ENCODE measurements at regions not wholly inside any gene's neighbourhood (a gene's known extent, or its start where the extent isn't known, plus 50 kb on each side); places are given as distances from the start of the nearest gene placed in this dataset.
"Not testable (repeated sequence)": the region's sequence is repeated elsewhere in the genome, so short reads cannot be mapped to it uniquely, and the experiment has no call there.

DNA sequence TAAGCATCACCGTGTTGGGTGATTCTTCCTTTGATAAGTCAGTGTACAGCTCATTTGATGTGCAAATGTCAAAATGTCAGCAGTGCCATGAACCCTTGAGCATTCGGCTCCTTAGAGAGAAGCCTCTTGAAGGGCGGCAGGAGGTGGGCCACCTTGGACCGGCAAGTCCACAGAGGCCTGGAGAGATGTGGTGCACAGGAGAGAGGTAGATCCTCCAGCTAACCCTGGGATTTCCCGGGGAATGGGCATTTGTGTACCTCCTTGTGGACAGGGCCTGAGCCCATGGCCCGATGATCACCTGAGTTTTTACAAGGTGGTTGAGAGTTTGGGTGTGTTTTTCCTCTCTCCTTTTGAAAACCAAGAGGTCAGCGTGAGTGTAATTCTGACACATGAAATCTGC lies 133.2 kb upstream of the RCN1 start:
- intact Hi-C loops (cut with micrococcal nuclease): no loop called here
- Mint-ChIP-seq H3K9me3 (ENCODE audit: unreplicated experiment) (no peaks in the 10 kb centered on the region), H3K27me3 (ENCODE audit: insufficient read depth, unreplicated experiment) (no peaks in the 10 kb centered on the region), H3K4me3 (ENCODE audit: unreplicated experiment) (no peak overlapping the region), H3K36me3 (ENCODE audit: insufficient read depth, unreplicated experiment) (no peaks in the 10 kb centered on the region), H3K4me1 (ENCODE audit: insufficient read depth, unreplicated experiment) (peaks cover 5% of the 10 kb centered on the region), H3K27ac (ENCODE audit: low read depth, unreplicated experiment) (no peak overlapping the region)
- no peak for TF ChIP-seq CTCF (IDR thresholded peaks at IDR 0.05; ENCODE audit: unreplicated experiment)
- POLR2A ChIA-PET: interaction anchor here (0.8 kb wide), 1 partner anchor 38 kb away, joined by 3 read pairs; no protein-coding TSS in a partner anchor
- DNase-seq (ENCODE audit: unreplicated experiment): no peak
- CTCF ChIA-PET: interaction anchor here (0.8 to 2.9 kb wide), 9 partner anchors 12 to 481 kb away, joined by 3 to 8 read pairs (median 3); no protein-coding TSS in a partner anchor
- BruUV-seq (replicated peaks): no TSS peak

DNA sequence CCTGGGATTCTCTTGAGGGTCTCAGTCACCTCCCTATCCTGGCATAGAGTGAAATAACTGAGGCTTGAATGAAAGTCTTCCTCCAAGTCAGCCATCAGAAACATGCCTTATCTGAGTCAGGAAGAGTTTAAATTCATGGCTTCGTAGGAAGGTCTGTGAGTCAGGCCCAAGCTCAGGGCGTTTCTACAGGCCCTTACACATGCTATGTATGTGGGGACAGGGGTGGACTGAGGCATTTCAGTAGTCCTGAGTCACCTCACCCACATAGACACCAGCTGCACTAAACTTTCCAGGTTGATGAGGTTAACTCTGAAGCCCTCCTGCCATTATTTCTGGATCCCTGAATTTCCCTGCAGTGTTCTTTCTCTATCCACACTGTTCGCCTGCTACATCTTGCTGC lies 134.6 kb upstream of the RCN1 start:
- TF ChIP-seq CTCF (IDR thresholded peaks at IDR 0.05; ENCODE audit: unreplicated experiment): no peak
- Mint-ChIP-seq H3K9me3 (ENCODE audit: unreplicated experiment) (no peaks in the 10 kb centered on the region), H3K4me1 (ENCODE audit: insufficient read depth, unreplicated experiment) (peaks cover 5% of the 10 kb centered on the region), H3K36me3 (ENCODE audit: insufficient read depth, unreplicated experiment) (no peaks in the 10 kb centered on the region), H3K27me3 (ENCODE audit: insufficient read depth, unreplicated experiment) (no peaks in the 10 kb centered on the region), H3K4me3 (ENCODE audit: unreplicated experiment) (no peak overlapping the region), H3K27ac (ENCODE audit: low read depth, unreplicated experiment) (no peak overlapping the region)
- POLR2A ChIA-PET: interaction anchor here (0.7 kb wide), 1 partner anchor 19 kb away, joined by 3 read pairs; no protein-coding TSS in a partner anchor
- no TSS peak for BruUV-seq (replicated peaks)
- DNase-seq (ENCODE audit: unreplicated experiment): no peak
- CTCF ChIA-PET: interaction anchor here (0.5 to 1.3 kb wide), 5 partner anchors 27 to 286 kb away, joined by 3 to 4 read pairs (median 3); no protein-coding TSS in a partner anchor
- intact Hi-C loops (cut with micrococcal nuclease): no loop called here

DNA sequence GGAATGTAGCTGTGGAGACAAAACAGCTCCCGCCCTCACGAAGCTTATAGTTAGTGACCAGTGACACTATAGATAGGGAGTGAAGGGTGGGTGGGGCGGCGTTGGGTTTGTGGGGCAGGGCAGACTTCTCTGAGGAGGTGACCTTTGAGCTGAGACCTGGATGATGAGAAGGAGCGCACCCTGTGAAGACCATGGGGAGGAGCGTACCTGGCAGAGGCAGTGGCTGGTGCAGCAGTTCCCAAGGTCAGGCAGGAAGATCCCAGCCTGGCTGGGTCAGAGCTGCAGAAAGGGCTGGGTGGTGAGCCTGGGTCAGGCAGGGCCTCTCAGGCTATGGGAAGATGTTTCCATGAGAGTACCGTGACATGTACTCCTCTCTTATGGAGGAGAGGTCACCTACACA lies 135.0 kb upstream of the RCN1 start:
- Mint-ChIP-seq H3K36me3 (ENCODE audit: insufficient read depth, unreplicated experiment) (no peaks in the 10 kb centered on the region), H3K27me3 (ENCODE audit: insufficient read depth, unreplicated experiment) (no peaks in the 10 kb centered on the region), H3K27ac (ENCODE audit: low read depth, unreplicated experiment) (no peak overlapping the region), H3K9me3 (ENCODE audit: unreplicated experiment) (no peaks in the 10 kb centered on the region), H3K4me3 (ENCODE audit: unreplicated experiment) (no peak overlapping the region), H3K4me1 (ENCODE audit: insufficient read depth, unreplicated experiment) (peaks cover 5% of the 10 kb centered on the region)
- no peak for TF ChIP-seq CTCF (IDR thresholded peaks at IDR 0.05; ENCODE audit: unreplicated experiment)
- CTCF ChIA-PET: interaction anchor here (0.6 to 1.3 kb wide), 2 partner anchors 51 to 220 kb away, joined by 3 read pairs; no protein-coding TSS in a partner anchor
- DNase-seq (ENCODE audit: unreplicated experiment): no peak
- intact Hi-C loops (cut with micrococcal nuclease): no loop called here
- no TSS peak for BruUV-seq (replicated peaks)
- POLR2A ChIA-PET: no interaction called here

GRCh38 chr11:31953803-31954327 lies 137.0 kb upstream of the RCN1 start:
- H3K27me3 Mint-ChIP-seq (ENCODE audit: insufficient read depth, unreplicated experiment): no peaks in the 10 kb centered on the region
- no peaks in the 10 kb centered on the region for H3K9me3 Mint-ChIP-seq (ENCODE audit: unreplicated experiment)
- no peak for DNase-seq (ENCODE audit: unreplicated experiment)
- intact Hi-C loops (cut with micrococcal nuclease): no loop called here
- no TSS peak for BruUV-seq (replicated peaks)
- ChIA-PET CTCF (interaction anchor here (0.6 to 0.7 kb wide), 3 partner anchors 247 to 612 kb away, joined by 3 to 4 read pairs (median 3); no protein-coding TSS in a partner anchor), POLR2A (no interaction called here)
- H3K4me1 Mint-ChIP-seq (ENCODE audit: insufficient read depth, unreplicated experiment): no peaks in the 10 kb centered on the region
- H3K27ac Mint-ChIP-seq (ENCODE audit: low read depth, unreplicated experiment): no peak overlapping the region
- H3K4me3 Mint-ChIP-seq (ENCODE audit: unreplicated experiment): no peak overlapping the region
- TF ChIP-seq CTCF (IDR thresholded peaks at IDR 0.05; ENCODE audit: unreplicated experiment): no peak
- H3K36me3 Mint-ChIP-seq (ENCODE audit: insufficient read depth, unreplicated experiment): no peaks in the 10 kb centered on the region

DNA sequence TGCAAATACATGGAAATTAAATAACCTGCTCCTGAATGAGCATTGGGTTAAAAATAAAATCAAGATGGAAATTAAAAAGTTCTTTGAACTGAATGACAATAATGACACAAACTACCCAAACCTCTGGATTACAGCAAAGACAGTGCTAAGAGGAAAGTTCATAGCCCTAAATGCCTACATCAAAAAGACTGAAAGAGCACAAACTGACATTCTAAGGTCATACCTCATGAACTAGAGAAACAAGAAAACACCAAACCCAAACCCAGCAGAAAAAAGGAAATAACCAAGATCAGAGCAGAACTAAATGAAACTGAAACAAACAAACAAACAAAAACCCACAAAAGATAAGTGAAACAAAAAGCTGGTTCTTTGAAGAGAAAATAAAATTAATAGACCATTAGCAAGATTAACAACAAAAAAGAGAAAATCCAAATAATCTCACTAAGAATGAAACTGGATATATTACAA lies 138.6 kb upstream of the PAX6 start:
- intact Hi-C loops (cut with micrococcal nuclease); H3K27me3 Mint-ChIP-seq (ENCODE audit: insufficient read depth, unreplicated experiment); CTCF ChIA-PET; H3K9me3 Mint-ChIP-seq (ENCODE audit: unreplicated experiment); H3K4me1 Mint-ChIP-seq (ENCODE audit: insufficient read depth, unreplicated experiment); H3K4me3 Mint-ChIP-seq (ENCODE audit: unreplicated experiment); BruUV-seq (replicated peaks); H3K27ac Mint-ChIP-seq (ENCODE audit: low read depth, unreplicated experiment); H3K36me3 Mint-ChIP-seq (ENCODE audit: insufficient read depth, unreplicated experiment); DNase-seq (ENCODE audit: unreplicated experiment): not testable (repeated sequence)
- POLR2A ChIA-PET: interaction anchor here (0.7 kb wide), 1 partner anchor 19 kb away, joined by 3 read pairs; no protein-coding TSS in a partner anchor

All from MCF 10A (cell line).